Progenitor cell of endocrine pancreas (in vitro differentiated cells): ENCODE measurements at regions not wholly inside any gene's neighbourhood (a gene's known extent, or its start where the extent isn't known, plus 50 kb on each side); places are given as distances from the start of the nearest gene placed in this dataset.

Experiments used
- DNase-seq: peaks from one replicate; pipeline ENCODE4 v3.0.0; 2021; ENCODE audit warnings: low spot score; ENCODE audit not compliant: unreplicated experiment
- H3K27ac Mint-ChIP-seq: 2 replicates; pipeline ENCODE4 v1.8.0; 2021; ENCODE audit warnings: mild to moderate bottlenecking, moderate library complexity, mixed read lengths
- H3K27me3 Mint-ChIP-seq: 2 replicates; pipeline ENCODE4 v1.8.0; 2021; ENCODE audit warnings: mixed read lengths
- H3K36me3 Mint-ChIP-seq: 2 replicates; pipeline ENCODE4 v1.8.0; 2022; ENCODE audit warnings: mixed read lengths; ENCODE audit not compliant: insufficient read depth
- H3K4me1 Mint-ChIP-seq: 2 replicates; pipeline ENCODE4 v1.8.0; 2021; ENCODE audit warnings: low read depth, mixed read lengths
- H3K4me3 Mint-ChIP-seq: 2 replicates; pipeline ENCODE4 v1.8.0; 2021; ENCODE audit warnings: low read depth, mild to moderate bottlenecking, moderate library complexity, mixed read lengths
- H3K9me3 Mint-ChIP-seq: 2 replicates; pipeline ENCODE4 v1.8.0; 2021; ENCODE audit warnings: low read depth, mixed read lengths
- CTCF ChIP-seq: fragments of 200-600 bp; sonication (generic); IDR thresholded peaks from one replicate; pipeline ENCODE4 v1.5.0; 2021; ENCODE audit warnings: antibody characterized with exemption, mild to moderate bottlenecking; ENCODE audit not compliant: unreplicated experiment

DNA sequence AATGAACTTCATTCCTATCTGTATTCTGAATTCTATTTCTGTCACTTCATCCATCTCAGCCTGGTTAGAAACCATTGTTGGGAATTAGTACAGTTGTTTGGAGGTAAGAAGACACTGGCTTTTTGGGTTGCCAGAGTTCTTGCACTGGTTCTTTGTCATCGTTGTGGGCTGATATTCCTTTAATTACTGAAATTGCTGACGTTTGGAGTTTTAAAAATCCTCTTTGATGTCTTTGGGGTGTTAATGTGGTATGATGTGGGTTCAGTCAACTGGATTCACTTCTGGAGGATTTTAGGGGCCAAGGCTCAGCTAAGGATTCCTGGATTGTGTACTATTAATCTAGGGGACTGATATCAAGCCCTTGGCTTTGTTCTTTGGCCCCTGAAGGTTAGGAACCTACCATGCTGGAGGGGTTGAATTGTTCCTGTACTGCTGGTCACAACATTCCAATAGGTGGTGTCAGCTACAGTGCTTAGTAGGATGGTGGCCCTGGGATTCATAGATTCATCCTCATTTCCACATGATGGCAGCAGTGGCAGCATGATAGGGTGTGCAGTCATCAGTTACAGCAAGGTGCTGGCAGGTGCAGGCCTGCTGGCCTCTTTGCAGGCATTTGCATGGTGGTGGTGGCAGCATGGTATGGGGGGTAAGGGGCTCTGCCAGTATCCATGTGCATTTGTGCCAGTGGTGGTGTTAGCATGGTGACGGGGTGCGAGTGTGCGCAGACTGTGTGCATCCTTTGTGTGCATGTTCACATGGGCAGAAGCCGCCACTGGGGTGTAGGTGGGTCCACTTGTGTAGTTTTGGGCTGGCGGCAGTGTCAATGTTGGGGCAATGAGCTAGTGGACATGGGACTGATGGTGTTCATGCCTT, 301.3 kb downstream of the TEX13C start:
- Mint-ChIP-seq H3K4me3 (no peak overlapping the region), H3K27ac (no peak overlapping the region), H3K4me1 (no peaks in the 10 kb centered on the region), H3K27me3 (no peaks in the 10 kb centered on the region), H3K36me3 (no peaks in the 10 kb centered on the region), H3K9me3 (no peaks in the 10 kb centered on the region)
- DNase-seq, result no peak
- TF ChIP-seq CTCF, result no peak

DNA sequence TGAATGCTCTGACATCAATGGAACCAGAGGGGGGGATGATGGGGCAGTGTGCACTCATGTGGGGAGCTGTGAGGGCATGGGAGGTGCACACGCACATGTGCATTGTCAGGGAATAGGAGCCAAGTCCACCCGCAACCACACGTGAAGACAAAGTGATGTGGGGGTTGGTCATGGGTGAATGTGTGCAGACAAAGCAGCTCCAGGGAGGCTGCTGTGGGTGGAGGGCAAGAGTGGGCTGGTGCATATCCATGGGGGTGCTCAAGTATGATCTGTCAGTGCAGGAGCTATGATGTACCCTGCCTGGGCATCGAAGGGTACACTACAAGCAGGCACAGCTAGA, 301.9 kb downstream of the TEX13C start:
- Mint-ChIP-seq H3K4me1 (no peaks in the 10 kb centered on the region), H3K4me3 (no peak overlapping the region), H3K36me3 (no peaks in the 10 kb centered on the region), H3K9me3 (no peaks in the 10 kb centered on the region), H3K27me3 (no peaks in the 10 kb centered on the region), H3K27ac (no peak overlapping the region)
- no peak for TF ChIP-seq CTCF
- DNase-seq, result no peak

GRCh38 chrX:125622899-125623298, 303.2 kb downstream of the TEX13C start:
- Mint-ChIP-seq H3K36me3 (no peaks in the 10 kb centered on the region), H3K4me1 (no peaks in the 10 kb centered on the region), H3K9me3 (no peaks in the 10 kb centered on the region), H3K4me3 (no peak overlapping the region), H3K27ac (no peak overlapping the region), H3K27me3 (no peaks in the 10 kb centered on the region)
- DNase-seq, result no peak
- no peak for TF ChIP-seq CTCF

- no peaks in the 10 kb centered on the region for H3K27me3 Mint-ChIP-seq
- TF ChIP-seq CTCF, result no peak
Observed at GRCh38 chrX:125627676-125628075, 308.0 kb downstream of the TEX13C start.

DNA sequence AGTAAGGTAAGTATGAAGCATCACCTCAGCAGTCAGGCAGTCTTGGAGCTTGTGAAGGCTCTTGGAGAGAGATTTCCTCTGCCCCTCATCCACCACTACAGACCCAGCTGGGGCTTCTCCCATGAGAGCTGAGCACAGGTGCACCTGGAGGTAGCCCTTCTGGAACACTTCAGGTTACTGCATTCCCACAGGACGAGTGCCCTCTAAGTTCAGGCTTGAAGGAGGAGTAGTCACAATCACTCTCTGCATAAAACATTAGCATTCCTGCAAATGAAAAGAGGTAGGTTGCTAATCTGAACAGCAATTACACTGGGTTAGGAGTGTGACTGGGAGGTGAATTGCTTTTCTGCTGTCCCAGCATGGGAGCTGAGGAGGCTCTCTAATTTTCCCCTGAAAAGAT, 308.8 kb downstream of the TEX13C start:
- Mint-ChIP-seq H3K4me3 (no peak overlapping the region), H3K27ac (no peak overlapping the region), H3K36me3 (no peaks in the 10 kb centered on the region)

More at GRCh38 chrX:125627676-125628075, 308.0 kb downstream of the TEX13C start:
- Mint-ChIP-seq H3K4me3 (no peak overlapping the region), H3K4me1 (no peaks in the 10 kb centered on the region), H3K9me3 (peaks cover 10% of the 10 kb centered on the region), H3K27ac (no peak overlapping the region), H3K36me3 (no peaks in the 10 kb centered on the region)
- DNase-seq, result no peak

More for the DNA sequence above, 308.8 kb downstream of the TEX13C start:
- H3K9me3 Mint-ChIP-seq, result peaks cover 10% of the 10 kb centered on the region
- no peak for DNase-seq
- no peaks in the 10 kb centered on the region for H3K27me3 Mint-ChIP-seq
- TF ChIP-seq CTCF, result no peak
- H3K4me1 Mint-ChIP-seq, result no peaks in the 10 kb centered on the region
